ENCODE measurements at regions not wholly inside any gene's neighbourhood (a gene's known extent, or its start where the extent isn't known, plus 50 kb on each side); places are given as distances from the start of the nearest gene placed in this dataset.

GRCh38 chr15:55031727-55032126 lies 165.0 kb downstream of the RSL24D1 start:
- TF ChIP-seq CTCF (conservative IDR thresholded peaks at IDR 0.05) (no peak), ZFX (IDR thresholded peaks at IDR 0.05) (no peak)
- H3K27ac ChIP-seq, result no peak overlapping the region

DNA sequence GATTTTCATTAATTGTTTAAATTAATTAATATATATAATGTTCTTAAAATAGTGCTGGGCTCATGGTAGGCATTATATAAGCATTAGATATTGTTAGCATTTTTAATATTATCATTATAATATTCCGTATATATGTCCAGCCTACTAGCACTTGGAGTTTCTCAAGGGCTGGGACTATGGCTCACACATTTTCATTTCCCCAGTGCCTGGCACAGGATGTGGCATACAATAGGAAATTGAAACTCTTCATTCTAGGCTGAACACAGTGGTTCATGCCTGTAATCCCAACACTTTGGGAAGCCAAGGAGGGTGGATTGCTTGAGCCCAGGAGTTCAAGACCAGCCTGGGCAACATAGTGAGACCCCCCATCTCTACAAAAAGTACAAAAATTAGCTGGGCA lies 170.4 kb downstream of the RSL24D1 start:
- TF ChIP-seq ZFX (IDR thresholded peaks at IDR 0.05), result no peak
- no peak overlapping the region for H3K27ac ChIP-seq

- no peak for TF ChIP-seq CTCF (conservative IDR thresholded peaks at IDR 0.05)
- no peak for TF ChIP-seq ZFX (IDR thresholded peaks at IDR 0.05)
- no peak overlapping the region for H3K27ac ChIP-seq
These were observed 179.1 kb downstream of the RSL24D1 start for GRCh38 chr15:55017635-55018034.

DNA sequence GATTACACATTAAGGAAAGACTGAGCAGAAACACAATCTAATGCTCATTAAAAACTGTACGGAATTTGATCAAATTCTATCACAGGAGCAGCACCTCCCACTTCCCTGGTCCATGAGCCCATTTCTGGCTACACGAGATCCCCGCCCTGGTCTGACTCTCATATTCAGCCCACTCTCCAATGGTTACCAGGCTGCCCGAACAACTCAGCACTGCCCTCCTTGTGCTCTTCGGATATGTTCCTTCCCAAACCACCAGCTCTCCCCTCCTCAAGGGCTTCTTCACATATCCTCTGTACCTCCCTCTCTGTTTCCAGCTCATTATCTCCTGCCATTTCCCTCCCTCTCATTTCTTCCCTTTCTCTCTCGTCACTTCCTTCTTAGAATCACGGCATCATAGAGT lies 180.5 kb downstream of the RSL24D1 start:
- no peak overlapping the region for H3K27ac ChIP-seq
- no peak for TF ChIP-seq CTCF (conservative IDR thresholded peaks at IDR 0.05)
- TF ChIP-seq ZFX (IDR thresholded peaks at IDR 0.05), result no peak

GRCh38 chr15:55015093-55015445 lies 181.7 kb downstream of the RSL24D1 start:
- no peak for TF ChIP-seq ZFX (IDR thresholded peaks at IDR 0.05)
- no peak overlapping the region for H3K27ac ChIP-seq

DNA sequence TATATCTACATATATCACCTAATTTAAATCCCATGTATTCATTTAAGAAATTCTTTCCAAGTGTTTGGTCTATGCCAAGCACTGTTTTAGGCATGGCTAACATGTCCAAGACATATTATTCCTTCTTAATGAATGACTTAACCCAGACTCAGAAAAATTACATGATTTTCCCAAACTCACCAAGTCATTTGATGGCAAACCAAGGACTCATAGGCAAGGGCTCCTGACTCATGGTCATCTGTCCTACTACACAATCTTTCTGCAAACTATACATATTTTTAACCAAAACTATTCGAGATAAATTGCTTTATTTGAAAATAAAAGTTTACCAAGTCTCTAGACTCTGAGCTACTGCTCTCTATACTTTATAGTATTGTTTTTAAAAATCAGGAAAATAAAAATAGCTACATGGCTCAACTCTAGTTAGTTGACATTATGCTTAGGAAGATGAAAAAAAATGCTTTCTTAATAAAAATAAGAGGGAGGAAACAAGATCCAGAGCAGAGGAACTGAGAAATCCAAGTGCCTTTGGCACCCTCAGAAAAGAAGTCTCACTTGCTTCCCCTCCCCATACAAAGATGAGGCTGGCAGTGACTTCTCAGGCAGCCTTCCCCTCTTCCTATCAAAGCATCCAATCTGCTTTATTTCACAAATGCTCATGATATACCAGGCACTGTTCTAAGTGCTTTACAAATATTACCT lies 182.2 kb downstream of the RSL24D1 start:
- no peak overlapping the region for H3K27ac ChIP-seq
- TF ChIP-seq CTCF (conservative IDR thresholded peaks at IDR 0.05) (no peak), ZFX (IDR thresholded peaks at IDR 0.05) (no peak)

DNA sequence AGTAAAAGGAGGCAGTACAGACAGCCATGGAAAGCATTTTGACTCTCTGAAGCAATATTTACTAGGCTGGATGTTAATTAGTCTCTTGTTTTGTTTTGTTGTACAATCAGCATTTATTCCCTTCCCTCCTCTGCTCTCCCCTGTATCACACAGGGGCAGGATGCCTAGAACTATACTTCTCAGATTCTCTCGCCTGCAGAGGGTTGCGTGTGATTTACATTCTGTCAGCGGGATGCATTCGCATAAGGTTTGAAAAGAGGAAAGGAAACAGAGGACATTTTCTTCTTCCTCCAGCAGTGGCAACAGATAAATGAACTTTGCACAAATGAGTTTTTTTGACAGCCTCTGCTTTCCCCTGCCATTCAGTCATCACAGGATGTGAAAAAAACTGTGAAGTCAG lies 188.3 kb downstream of the RSL24D1 start:
- H3K27ac ChIP-seq, result no peak overlapping the region
- TF ChIP-seq ZFX (IDR thresholded peaks at IDR 0.05), result no peak
- TF ChIP-seq CTCF (conservative IDR thresholded peaks at IDR 0.05), result no peak

DNA sequence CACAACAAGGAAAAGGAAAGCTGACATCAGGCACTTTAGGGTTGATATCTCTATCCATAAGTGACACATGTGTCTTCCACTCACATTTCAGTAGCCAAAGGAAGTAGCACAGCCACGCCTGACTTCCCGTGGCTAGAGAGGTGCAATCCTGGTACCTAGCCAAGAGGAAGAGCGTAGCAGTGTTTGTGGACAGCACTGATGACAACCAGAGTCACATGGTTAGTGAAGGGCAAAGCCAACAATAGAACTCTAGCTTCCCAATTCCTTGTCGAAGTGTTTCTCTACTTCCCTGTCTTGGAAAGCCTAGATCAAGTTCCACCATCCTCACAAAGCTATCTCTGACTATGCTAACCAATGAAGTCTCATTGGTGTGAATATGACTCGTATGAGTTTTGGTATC lies 189.2 kb downstream of the RSL24D1 start:
- no peak overlapping the region for H3K27ac ChIP-seq
- TF ChIP-seq ZFX (IDR thresholded peaks at IDR 0.05) (no peak), CTCF (conservative IDR thresholded peaks at IDR 0.05) (no peak)
